GM23248 (cell line): ENCODE measurements at regions not wholly inside any gene's neighbourhood (a gene's known extent, or its start where the extent isn't known, plus 50 kb on each side); places are given as distances from the start of the nearest gene placed in this dataset.

ENCODE experiments used
- EZH2 ChIP-seq: fragments of 200-600 bp; sonication (generic); IDR thresholded peaks from 2 replicates; pipeline ENCODE4 v1.6.1; 2018; ENCODE audit warnings: antibody characterized with exemption, mild to moderate bottlenecking; ENCODE audit not compliant: insufficient read depth, poor library complexity, severe bottlenecking
- EZH2phosphoT487 ChIP-seq: fragments of 200-600 bp; sonication (generic); IDR thresholded peaks from 2 replicates; pipeline ENCODE4 v1.6.1; 2018; ENCODE audit warnings: antibody characterized with exemption, moderate library complexity, mild to moderate bottlenecking, low read depth; ENCODE audit not compliant: insufficient read depth

GRCh38 chr13:107095876-107096275, 527.9 kb upstream of the ARGLU1 start:
- TF ChIP-seq EZH2 (no peak), EZH2phosphoT487 (no peak)
